SU-DHL-6 (cell line): ENCODE measurements at regions not wholly inside any gene's neighbourhood (a gene's known extent, or its start where the extent isn't known, plus 50 kb on each side); places are given as distances from the start of the nearest gene placed in this dataset.

ENCODE experiments used
- CTCF ChIP-seq: fragments of 200-600 bp; sonication (generic); IDR thresholded peaks from one replicate; pipeline ENCODE4 v1.5.1; 2017; ENCODE audit warnings: antibody characterized with exemption, mild to moderate bottlenecking, low read length, moderate library complexity; ENCODE audit not compliant: insufficient read depth, poor library complexity, severe bottlenecking
- EZH2phosphoT487 ChIP-seq: fragments of 200-600 bp; sonication (generic), shearing (Covaris generic); conservative IDR thresholded peaks from 2 replicates; pipeline ENCODE4 v1.6.1; 2018; ENCODE audit warnings: mild to moderate bottlenecking, antibody characterized with exemption, low read length, moderate library complexity, mixed read lengths

DNA sequence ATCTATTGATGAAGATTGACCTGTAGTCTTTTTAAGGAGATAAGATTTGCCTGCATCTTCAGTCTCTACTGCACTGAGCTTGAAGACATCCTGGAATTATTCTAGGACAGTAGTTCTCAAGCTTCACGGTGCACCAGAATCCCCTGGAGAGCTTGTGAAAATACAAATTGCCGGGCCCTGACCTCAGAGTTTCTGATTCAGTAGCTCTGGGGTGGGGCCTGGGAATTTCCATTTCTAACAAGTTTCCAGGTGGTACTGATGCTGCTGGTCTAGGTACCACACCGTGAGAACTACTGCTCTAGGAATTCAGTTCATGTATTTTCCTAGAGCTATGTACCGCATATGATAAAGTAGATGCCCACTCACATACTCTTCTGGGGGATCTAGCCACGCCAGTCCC, 246.1 kb downstream of the HS3ST3B1 start:
- TF ChIP-seq CTCF (no peak), EZH2phosphoT487 (no peak)
